ENCODE measurements at regions not wholly inside any gene's neighbourhood (a gene's known extent, or its start where the extent isn't known, plus 50 kb on each side); places are given as distances from the start of the nearest gene placed in this dataset.

DNA sequence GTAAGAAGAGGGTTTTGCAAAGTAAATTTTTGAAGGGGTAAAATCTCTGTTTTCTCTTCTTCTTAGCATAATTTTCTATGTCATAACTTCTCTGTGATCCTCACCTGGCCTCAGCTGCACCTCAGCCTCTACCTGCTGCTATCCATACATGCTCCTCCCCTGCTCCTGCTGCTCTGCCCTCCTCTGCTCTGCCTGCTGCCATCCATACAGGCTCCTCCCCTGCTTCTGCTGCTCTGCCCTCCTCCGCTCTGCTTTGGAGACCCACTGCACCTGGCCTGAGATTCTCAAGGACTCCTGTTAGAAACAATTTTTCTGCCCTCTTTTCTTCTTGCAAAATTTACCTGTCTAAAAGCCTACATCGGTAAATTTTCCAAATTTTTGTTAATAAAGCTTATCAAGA is 388.6 kb upstream of the PITX2 start:
- no peak overlapping the region for H3K4me3 ChIP-seq (ENCODE audit: low read depth, low read length)
- DNase-seq: no peak
- no peaks in the 10 kb centered on the region for H3K36me3 ChIP-seq (replicated peaks)
- H3K27ac ChIP-seq: no peak overlapping the region
- no peaks in the 10 kb centered on the region for H3K27me3 ChIP-seq (replicated peaks)
- no peak for TF ChIP-seq CTCF (IDR thresholded peaks at IDR 0.05; ENCODE audit: low read depth, low read length, missing control alignments)
- in situ Hi-C loops (cut with HindIII; ENCODE audit: low pct_ligation_motif_present, low sequenced_read_pairs): no loop called here

- Histone ChIP-seq H3K27ac (no peak overlapping the region), H3K4me3 (ENCODE audit: low read depth, low read length) (no peak overlapping the region), H3K27me3 (replicated peaks) (no peaks in the 10 kb centered on the region), H3K36me3 (replicated peaks) (no peaks in the 10 kb centered on the region)
- no peak for TF ChIP-seq CTCF (IDR thresholded peaks at IDR 0.05; ENCODE audit: low read depth, low read length, missing control alignments)
- no peak for DNase-seq
- in situ Hi-C loops (cut with HindIII; ENCODE audit: low pct_ligation_motif_present, low sequenced_read_pairs): no loop called here
These were observed 391.0 kb upstream of the PITX2 start for GRCh38 chr4:111013846-111014245.

GRCh38 chr4:111014537-111014936 is 391.7 kb upstream of the PITX2 start:
- Histone ChIP-seq H3K27me3 (replicated peaks) (no peaks in the 10 kb centered on the region), H3K36me3 (replicated peaks) (no peaks in the 10 kb centered on the region), H3K27ac (no peak overlapping the region), H3K4me3 (ENCODE audit: low read depth, low read length) (no peak overlapping the region)
- in situ Hi-C loops (cut with HindIII; ENCODE audit: low pct_ligation_motif_present, low sequenced_read_pairs): no loop called here
- no peak for TF ChIP-seq CTCF (IDR thresholded peaks at IDR 0.05; ENCODE audit: low read depth, low read length, missing control alignments)
- DNase-seq: no peak

- in situ Hi-C loops (cut with HindIII; ENCODE audit: low pct_ligation_motif_present, low sequenced_read_pairs): no loop called here
- no peaks in the 10 kb centered on the region for H3K36me3 ChIP-seq (replicated peaks)
- no peaks in the 10 kb centered on the region for H3K27me3 ChIP-seq (replicated peaks)
- H3K4me3 ChIP-seq (ENCODE audit: low read depth, low read length): no peak overlapping the region
- H3K27ac ChIP-seq: no peak overlapping the region
- DNase-seq: no peak
- TF ChIP-seq CTCF (IDR thresholded peaks at IDR 0.05; ENCODE audit: low read depth, low read length, missing control alignments): no peak
These were observed 393.5 kb upstream of the PITX2 start for GRCh38 chr4:111016416-111016815.

GRCh38 chr4:111018216-111018615 is 395.3 kb upstream of the PITX2 start:
- H3K27me3 ChIP-seq (replicated peaks): no peaks in the 10 kb centered on the region
- no peak overlapping the region for H3K27ac ChIP-seq
- no peak for DNase-seq
- in situ Hi-C loops (cut with HindIII; ENCODE audit: low pct_ligation_motif_present, low sequenced_read_pairs): no loop called here
- H3K36me3 ChIP-seq (replicated peaks): no peaks in the 10 kb centered on the region
- H3K4me3 ChIP-seq (ENCODE audit: low read depth, low read length): no peak overlapping the region
- no peak for TF ChIP-seq CTCF (IDR thresholded peaks at IDR 0.05; ENCODE audit: low read depth, low read length, missing control alignments)

DNA sequence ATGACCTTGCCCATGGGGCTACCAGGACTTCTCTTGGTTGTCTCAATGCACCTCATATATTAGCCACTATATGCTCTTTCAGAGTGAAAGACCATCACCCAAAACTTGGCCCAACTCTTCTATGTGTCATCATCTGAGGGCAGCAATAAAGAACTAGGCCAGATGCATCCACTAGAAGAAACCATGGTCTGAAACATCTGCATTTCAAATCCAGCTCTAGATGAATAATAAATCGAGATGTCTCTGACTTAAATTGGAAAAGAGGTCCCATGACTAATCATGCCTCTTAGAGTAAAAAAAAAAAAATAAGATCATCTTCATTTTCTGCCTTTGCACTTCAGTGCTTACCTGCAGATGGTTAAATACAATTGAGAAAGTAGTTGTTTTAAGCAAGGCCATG is 397.6 kb upstream of the PITX2 start:
- DNase-seq: no peak
- Histone ChIP-seq H3K27me3 (replicated peaks) (no peaks in the 10 kb centered on the region), H3K27ac (no peak overlapping the region), H3K4me3 (ENCODE audit: low read depth, low read length) (no peak overlapping the region), H3K36me3 (replicated peaks) (no peaks in the 10 kb centered on the region)
- TF ChIP-seq CTCF (IDR thresholded peaks at IDR 0.05; ENCODE audit: low read depth, low read length, missing control alignments): no peak
- in situ Hi-C loops (cut with HindIII; ENCODE audit: low pct_ligation_motif_present, low sequenced_read_pairs): no loop called here

All from brain microvascular endothelial cell (primary cell).